GM21526 (cell line): ENCODE measurements at regions not wholly inside any gene's neighbourhood (a gene's known extent, or its start where the extent isn't known, plus 50 kb on each side); places are given as distances from the start of the nearest gene placed in this dataset.
"Not testable (repeated sequence)": the region's sequence is repeated elsewhere in the genome, so short reads cannot be mapped to it uniquely, and the experiment has no call there.

ENCODE experiments used
- ATAC-seq: cut with Tn5 transposase; IDR thresholded peaks from one replicate; pipeline ENCODE4 v1.9.1; 2021; ENCODE audit warnings: moderate library complexity; ENCODE audit not compliant: unreplicated experiment, low FRiP score

DNA sequence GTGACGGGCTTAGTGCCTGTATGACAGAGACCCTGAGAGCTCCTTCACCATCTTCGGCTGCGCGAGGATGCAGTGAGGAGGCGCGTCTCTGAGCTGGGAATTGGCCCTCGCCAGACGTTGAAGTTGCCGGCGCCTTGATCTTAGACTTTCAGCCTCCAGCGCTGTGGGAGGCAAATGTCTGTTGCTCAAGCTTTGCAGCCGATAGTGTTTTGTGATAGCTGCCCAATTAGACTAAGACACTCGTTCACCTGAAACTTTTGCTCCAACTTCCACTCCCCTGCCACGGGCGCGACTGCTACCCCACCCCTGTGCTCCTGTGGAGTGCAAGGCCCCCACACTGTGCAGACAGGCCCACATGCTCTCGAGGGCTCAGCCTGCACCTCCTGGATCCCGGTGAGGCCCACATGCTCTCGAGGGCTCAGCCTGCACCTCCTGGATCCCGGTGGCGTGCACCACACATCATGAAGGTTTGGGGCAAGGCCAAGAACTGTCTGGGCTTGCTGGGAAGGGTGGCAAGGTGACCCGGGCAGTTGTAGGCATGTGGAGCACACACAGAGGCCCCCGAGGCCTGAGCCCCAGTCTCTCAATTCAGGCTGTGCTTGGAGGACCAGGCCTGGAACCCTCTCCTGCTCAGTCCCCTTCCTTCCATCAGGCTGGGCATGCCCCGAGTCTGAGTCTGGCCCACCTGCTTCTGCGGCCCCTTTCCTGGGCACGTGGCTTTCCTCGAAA is 324.6 kb downstream of the TMEM121 start:
- ATAC-seq: no peak

GRCh38 chr14:105851716-105852377 is 325.5 kb downstream of the TMEM121 start:
- ATAC-seq: no peak

GRCh38 chr14:105852378-105853088 is 326.1 kb downstream of the TMEM121 start:
- no peak for ATAC-seq

GRCh38 chr14:105853089-105853906 is 326.9 kb downstream of the TMEM121 start:
- no peak for ATAC-seq

DNA sequence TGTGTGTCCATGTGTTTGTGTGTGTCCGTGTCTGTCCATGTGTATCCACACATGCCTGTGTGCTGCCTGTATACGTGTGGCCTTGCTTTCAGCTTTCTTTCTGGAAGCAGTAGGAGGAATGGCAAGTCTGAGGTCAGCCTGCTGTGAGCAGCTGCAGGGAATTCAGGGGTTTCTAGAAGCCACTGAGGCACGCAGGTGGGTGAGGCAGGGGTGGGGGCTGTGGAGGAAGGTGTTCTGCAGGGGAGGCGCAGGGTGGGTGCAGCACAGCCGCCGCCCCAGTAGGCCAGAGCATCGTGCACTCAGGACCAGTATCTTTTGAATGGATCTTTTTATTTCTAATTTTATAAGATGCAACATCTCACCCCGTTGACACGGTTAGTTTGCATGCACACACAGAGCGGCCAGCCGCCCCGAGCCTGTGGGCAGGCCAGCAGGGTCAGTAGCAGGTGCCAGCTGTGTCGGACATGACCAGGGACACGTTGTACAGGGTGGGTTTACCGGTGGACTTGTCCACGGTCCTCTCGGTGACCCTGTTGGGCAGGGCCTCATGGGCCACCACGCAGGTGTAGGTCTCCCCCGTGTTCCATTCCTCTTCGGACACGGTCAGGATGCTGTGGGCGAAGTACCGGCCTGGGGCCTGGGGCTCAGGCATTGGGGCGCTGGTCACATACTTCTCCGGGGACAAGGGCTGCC is 327.7 kb downstream of the TMEM121 start:
- ATAC-seq: no peak

DNA sequence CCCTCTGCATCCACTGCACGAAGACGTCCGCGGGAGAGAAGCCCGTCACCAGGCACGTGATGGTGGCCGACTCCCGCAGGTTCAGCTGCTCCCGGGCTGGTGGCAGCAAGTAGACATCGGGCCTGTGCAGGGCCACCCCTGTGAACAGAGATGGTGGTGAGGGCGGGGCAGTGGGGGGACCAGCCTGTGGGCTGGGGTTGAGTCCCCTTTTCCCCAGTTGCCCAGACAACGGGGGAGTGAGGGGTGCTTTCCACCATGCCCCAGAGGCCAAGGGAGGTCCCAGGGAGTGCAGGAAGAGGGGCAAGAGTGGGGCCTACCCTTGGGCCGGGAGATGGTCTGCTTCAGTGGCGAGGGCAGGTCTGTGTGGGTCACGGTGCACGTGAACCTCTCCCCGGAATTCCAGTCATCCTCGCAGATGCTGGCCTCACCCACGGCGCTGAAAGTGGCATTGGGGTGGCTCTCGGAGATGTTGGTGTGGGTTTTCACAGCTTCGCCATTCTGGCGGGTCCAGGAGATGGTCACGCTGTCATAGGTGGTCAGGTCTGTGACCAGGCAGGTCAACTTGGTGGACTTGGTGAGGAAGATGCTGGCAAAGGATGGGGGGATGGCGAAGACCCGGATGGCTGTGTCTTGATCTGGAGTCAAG is 328.3 kb downstream of the TMEM121 start:
- ATAC-seq: no peak

- no peak for ATAC-seq
Measured at GRCh38 chr14:105855246-105855892, 329.0 kb downstream of the TMEM121 start.

GRCh38 chr14:105855893-105856675 is 329.7 kb downstream of the TMEM121 start:
- ATAC-seq: no peak

DNA sequence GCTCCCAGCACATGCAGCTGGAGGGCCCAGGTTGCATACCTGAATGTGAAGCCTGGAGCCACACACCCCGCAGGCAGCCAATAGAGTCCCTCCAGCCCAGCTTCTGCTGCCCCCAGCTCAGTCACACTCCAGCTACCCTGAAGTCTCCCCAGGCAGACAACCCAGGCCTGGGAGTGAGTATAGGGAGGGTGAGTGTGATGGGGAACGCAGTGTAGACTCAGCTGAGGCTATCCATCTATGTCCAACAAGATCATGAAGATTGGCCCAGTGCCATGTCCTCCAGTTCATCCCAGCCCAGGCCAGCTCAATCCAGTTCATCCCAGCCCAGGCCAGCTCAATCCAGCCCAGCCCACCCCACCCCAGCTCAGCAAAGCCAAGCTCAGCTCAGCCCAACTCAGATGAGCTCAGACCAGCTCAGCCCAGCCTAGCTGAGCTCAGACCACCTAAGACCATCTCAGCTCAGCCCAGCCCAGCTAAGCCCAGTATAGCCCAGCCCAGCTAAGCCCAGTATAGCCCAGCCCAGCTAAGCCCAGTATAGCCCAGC is 330.4 kb downstream of the TMEM121 start:
- no peak for ATAC-seq

GRCh38 chr14:105857220-105857825 is 330.9 kb downstream of the TMEM121 start:
- no peak for ATAC-seq

DNA sequence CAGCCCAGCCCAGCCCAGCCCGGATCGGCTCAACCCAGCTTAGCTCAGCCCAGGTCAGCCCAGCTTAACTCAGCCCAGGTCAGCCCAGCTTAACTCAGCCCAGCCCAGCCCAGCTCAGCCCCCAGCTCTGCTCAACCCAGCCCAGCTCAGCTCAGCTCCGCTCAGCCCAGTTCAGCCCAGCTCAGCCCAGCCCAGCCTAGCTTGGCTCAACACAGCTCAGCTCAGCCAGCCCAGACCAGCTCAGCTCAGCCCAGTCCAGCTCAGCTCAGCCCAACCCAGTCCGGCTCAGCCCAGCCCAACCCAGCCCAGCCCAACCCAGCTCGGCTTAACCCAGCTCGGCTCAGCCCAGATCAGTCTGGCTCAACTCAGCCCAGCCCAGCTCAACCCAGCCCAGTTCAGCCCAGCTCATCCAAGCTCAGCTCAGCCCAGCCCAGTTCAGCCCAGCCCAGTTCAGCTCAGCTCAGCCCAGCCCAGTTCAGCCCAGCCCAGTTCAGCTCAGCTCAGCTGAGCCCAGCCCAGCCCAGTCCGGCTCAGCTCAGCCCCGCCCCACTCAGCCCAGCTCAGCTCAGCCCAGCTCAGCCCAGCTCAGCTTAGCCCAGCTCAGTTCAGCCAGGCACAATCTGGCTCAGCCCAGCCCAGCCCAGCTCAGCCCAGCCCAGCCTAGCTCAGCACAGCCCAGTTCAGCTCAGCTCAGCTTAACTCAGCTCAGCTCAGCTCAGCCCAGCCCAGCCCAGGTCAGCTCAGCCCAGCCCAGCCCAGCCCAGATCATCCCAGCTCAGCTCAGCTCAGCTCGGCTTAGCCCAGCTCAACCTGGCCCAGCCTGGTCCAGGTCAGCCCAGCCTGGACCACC is 331.7 kb downstream of the TMEM121 start:
- ATAC-seq: no peak

DNA sequence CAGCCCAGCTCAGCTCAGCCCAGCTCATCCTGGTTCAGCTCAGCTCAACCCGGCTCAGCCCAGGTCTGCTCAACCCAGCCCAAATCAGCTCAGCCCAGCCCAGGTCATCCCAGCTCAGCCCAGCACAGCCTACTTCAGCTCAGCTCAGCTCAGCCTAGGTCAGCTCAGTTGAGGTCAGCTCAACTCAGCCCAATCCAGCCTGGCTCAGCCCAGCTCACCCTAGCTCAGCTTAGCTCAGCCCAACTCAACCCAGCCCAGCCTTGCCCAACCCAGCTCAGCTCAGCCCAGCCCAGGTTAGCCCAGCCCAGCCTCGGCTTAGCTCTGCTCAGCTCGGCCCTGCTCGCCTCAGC is 332.3 kb downstream of the TMEM121 start:
- no peak for ATAC-seq

- ATAC-seq: not testable (repeated sequence)
Measured at GRCh38 chr14:105859073-105859716, 332.8 kb downstream of the TMEM121 start.

DNA sequence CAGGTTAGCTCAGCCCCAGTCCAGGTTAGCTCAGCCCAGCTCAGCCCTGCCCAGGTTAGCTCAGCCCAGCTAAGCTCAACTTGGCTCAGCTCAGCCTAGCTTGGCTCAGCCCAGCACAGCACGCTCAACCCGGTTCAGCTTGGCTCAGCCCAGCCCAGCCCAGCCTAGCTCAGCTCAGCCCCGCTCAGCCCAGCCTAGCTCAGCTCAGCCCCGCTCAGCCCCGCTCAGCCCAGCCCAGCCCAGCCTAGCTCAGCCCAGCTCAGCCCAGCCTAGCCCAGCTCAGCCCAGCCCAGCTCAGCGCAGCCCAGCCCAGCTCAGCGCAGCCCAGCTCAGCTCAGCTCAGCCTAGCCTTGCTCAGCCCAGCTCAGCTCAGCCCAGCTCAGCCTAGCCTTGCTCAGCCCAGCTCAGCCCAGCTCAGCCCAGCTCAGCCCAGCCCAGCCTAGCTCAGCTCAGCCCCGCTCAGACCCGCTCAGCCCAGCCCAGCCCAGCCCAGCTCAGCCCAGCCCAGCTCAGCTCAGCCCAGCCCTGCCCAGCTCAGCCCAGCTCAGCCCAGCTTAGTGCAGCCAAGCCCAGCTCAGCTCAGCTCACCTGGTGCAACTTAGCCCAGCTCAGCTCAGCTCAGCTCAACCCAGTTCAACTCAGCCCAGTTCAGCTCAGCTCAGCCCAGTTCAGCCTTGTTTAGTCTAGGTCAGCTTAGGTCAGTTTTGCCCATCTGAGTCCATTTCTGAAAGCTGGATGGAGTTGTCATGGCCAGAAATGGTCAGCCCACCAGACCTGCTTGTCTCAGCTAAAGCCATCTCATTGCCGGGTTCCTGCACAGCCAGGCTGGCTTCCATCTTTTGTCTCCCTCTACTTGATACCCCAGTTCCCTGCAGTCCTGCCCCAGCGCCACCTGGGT is 333.6 kb downstream of the TMEM121 start:
- ATAC-seq: no peak
